ENCODE measurements at regions not wholly inside any gene's neighbourhood (a gene's known extent, or its start where the extent isn't known, plus 50 kb on each side); places are given as distances from the start of the nearest gene placed in this dataset.

DNA sequence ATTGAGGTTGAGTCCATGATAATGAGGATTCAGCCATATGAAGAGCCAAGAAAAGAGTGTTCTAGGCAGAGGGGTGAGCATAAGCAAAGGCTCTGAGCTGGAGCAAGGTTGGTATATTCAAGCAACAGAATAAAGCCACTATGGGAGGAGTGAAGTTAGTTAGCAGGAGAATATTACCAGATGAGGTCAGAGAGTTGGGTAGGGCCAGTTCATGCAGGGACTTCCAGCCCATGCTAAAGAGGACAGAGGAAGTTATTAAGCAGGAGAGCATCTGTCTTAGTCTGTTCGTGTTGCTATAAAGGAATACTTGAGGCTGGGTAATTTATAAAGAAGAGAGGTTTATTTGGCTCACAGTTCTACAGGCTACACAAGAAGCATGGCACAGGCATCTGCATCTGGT is 57.1 kb upstream of the ATG10 start:
- Histone ChIP-seq H3K27me3 (ENCODE audit: low read depth) (0 out of 2 replicates have a peak, but pooled peaks cover 2% of the 10 kb centered on the region), H3K9me3 (no peaks in the 10 kb centered on the region), H3K4me1 (no peaks in the 10 kb centered on the region), H3K4me3 (no peak overlapping the region), H3K36me3 (replicated peaks) (no peaks in the 10 kb centered on the region)
- in situ Hi-C loops (cut with MboI; ENCODE audit: low sequenced_read_pairs): no loop called here
- DNase-seq (ENCODE audit: low spot score in 2 of 2): no peak

DNA sequence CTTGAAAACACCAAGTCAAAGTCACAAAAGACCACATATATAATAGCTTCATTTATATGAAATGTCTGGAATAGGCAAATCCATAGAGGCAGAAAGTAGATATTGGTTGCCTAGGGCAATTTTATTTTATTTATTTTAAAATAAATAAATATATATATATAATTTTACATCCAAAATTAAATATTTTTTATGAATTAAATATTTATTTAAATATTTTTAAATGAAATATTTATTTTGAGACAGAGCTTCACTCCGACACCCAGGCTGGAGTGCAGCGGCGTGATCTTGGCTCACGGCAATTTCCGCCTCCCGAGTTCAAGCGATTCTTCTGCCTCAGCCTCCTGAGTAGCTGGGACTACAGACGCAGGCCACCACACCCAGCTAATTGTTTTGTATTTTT is 58.9 kb upstream of the ATG10 start:
- no peak for DNase-seq (ENCODE audit: low spot score in 2 of 2)
- H3K4me1 ChIP-seq: no peaks in the 10 kb centered on the region; the same call in 1 of the 2 replicates
- no peaks in the 10 kb centered on the region for H3K9me3 ChIP-seq
- in situ Hi-C loops (cut with MboI; ENCODE audit: low sequenced_read_pairs): no loop called here
- H3K27me3 ChIP-seq (ENCODE audit: low read depth): no peaks in the 10 kb centered on the region
- H3K36me3 ChIP-seq (replicated peaks): no peaks in the 10 kb centered on the region
- H3K4me3 ChIP-seq: no peak overlapping the region

DNA sequence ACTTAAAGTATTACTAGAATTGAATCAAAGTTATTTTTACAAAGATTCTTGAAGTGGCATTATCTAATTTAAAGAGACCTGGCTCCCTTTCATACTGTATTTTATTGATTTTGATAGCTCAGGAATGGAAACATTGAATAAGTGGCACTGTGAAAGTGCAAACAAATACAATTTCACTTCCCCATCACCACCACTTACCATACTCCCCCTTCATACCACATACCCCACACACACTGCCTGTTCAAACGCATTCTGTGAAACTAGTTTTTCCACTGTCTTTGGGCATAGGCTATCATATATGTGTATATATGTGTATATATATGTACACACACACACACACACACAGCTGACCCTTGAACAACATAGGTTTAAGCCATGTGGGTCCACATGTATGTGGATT is 62.1 kb upstream of the ATG10 start:
- Histone ChIP-seq H3K9me3 (no peaks in the 10 kb centered on the region), H3K27me3 (ENCODE audit: low read depth) (no peaks in the 10 kb centered on the region), H3K4me1 (no peaks in the 10 kb centered on the region; the same call in 1 of the 2 replicates), H3K4me3 (no peak overlapping the region), H3K36me3 (replicated peaks) (no peaks in the 10 kb centered on the region)
- DNase-seq (ENCODE audit: low spot score in 2 of 2): no peak
- in situ Hi-C loops (cut with MboI; ENCODE audit: low sequenced_read_pairs): no loop called here

DNA sequence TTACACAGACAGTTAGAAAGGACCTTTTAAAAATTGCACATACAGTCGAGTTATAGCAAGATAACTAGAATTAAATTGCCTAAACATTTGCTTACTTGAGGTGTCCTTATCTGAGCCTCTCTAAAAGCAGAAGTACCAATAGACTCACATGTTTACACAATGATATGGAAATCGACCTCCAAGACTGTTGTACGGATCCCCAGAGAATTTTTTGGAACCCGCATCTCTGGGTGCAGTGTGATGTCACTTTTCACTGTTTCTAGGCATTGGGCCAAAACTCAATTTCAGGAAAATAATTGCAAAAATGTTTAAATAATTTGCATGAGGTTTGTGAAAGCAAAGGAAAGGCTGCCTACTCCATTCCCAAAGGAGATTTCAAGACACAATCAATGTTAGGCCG is 63.1 kb upstream of the ATG10 start:
- in situ Hi-C loops (cut with MboI; ENCODE audit: low sequenced_read_pairs): no loop called here
- H3K27me3 ChIP-seq (ENCODE audit: low read depth): no peaks in the 10 kb centered on the region
- no peaks in the 10 kb centered on the region; the same call in 1 of the 2 replicates for H3K4me1 ChIP-seq
- DNase-seq (ENCODE audit: low spot score in 2 of 2): no peak
- no peaks in the 10 kb centered on the region for H3K36me3 ChIP-seq (replicated peaks)
- H3K4me3 ChIP-seq: no peak overlapping the region
- H3K9me3 ChIP-seq: no peaks in the 10 kb centered on the region

DNA sequence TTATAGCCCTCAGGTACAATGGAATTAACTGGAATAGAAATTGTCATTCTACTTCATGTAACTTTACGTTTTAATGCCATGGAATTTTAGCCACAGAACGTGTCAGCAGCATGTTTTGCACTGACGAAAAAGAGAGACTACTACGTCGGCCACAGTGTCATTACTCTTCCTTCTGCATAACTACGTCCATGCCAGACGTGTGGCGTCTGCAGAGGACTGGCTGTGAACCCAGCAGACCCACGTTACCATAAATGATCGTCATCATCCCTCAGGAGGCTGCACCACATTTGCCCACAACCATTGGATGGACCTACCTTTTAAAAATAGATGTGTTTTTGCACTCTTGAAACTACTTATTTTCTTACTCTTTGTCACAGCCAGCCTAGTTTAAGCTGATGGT is 63.8 kb upstream of the ATG10 start:
- in situ Hi-C loops (cut with MboI; ENCODE audit: low sequenced_read_pairs): no loop called here
- Histone ChIP-seq H3K9me3 (no peaks in the 10 kb centered on the region), H3K4me1 (no peaks in the 10 kb centered on the region; the same call in 1 of the 2 replicates), H3K36me3 (replicated peaks) (no peaks in the 10 kb centered on the region), H3K4me3 (no peak overlapping the region), H3K27me3 (ENCODE audit: low read depth) (no peaks in the 10 kb centered on the region)
- no peak for DNase-seq (ENCODE audit: low spot score in 2 of 2)

DNA sequence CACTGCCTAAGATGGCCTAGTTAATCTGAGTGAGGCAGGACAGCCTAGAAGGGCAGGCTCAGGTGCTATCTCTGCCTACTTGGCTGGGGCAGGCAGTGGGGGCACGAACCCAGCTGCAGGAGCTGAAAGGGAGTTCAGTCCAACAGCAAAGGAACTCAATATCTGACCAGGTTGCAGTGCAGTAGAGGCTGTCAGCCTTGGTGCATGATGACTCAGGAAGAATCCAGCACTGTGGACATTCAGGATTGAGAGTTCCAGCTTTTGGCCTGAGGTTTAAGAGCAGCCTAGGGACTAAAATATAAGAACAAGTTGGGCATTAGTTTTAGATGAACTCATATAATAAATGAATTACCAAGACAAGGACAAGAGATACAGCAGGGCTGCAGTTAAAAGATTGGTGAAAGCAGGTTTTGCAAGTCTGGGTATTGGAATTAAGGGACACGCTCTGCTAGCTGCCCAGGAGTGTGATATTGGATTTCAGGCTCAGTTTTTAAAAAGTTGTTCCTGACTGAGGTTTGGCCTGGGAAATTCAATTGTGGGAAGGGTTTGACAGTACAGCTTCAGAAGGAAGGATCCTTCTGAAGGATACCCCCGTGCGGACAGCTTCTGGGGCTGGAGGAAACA is 64.7 kb upstream of the ATG10 start:
- Histone ChIP-seq H3K27me3 (ENCODE audit: low read depth) (no peaks in the 10 kb centered on the region), H3K4me1 (no peaks in the 10 kb centered on the region; the same call in 1 of the 2 replicates), H3K9me3 (no peaks in the 10 kb centered on the region), H3K4me3 (no peak overlapping the region), H3K36me3 (replicated peaks) (no peaks in the 10 kb centered on the region)
- in situ Hi-C loops (cut with MboI; ENCODE audit: low sequenced_read_pairs): no loop called here
- DNase-seq (ENCODE audit: low spot score in 2 of 2): no peak

DNA sequence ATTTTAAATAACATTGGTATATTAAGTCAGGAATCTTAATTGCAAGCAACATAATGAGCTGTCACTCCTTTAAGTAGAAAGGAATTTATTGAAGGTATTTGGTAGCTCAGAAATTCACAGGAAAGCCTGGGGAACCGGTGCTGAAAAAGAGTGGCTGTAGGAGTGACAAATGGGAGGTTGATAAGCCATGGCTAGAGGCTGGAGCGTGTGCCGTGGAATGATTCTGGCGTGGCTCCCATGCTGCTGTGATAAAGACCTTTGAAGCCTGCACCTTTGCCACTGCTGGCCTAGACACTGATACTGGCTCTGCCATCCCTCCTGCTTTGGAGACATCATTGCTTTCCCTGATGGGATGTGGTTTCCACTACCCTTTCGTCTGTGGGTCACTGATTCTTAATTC is 65.7 kb upstream of the ATG10 start:
- no peaks in the 10 kb centered on the region; the same call in 1 of the 2 replicates for H3K4me1 ChIP-seq
- no peaks in the 10 kb centered on the region for H3K27me3 ChIP-seq (ENCODE audit: low read depth)
- in situ Hi-C loops (cut with MboI; ENCODE audit: low sequenced_read_pairs): no loop called here
- H3K36me3 ChIP-seq (replicated peaks): no peaks in the 10 kb centered on the region
- no peaks in the 10 kb centered on the region for H3K9me3 ChIP-seq
- no peak overlapping the region for H3K4me3 ChIP-seq
- DNase-seq (ENCODE audit: low spot score in 2 of 2): no peak

DNA sequence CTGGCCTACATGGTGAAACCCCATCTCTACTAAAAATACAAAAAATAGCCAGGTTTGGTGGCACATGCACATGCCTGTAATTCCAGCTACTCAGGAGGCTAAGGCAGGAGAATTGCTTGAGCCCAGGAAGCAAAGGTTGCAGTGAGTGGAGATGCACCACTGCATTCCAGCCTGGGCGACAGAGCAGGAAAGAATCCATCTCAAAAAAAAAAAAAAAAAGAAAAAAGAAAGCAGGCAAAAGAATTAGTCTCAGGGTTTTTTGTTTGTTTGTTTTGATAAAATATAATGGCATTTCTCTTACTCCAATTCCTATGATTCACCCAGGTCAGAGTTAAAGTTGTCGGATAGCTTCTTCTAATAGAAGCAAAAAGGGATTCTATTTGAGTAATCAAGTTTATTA is 67.0 kb upstream of the ATG10 start:
- no peaks in the 10 kb centered on the region; the same call in 1 of the 2 replicates for H3K4me1 ChIP-seq
- no peaks in the 10 kb centered on the region for H3K9me3 ChIP-seq
- H3K36me3 ChIP-seq (replicated peaks): no peaks in the 10 kb centered on the region
- no peak for DNase-seq (ENCODE audit: low spot score in 2 of 2)
- in situ Hi-C loops (cut with MboI; ENCODE audit: low sequenced_read_pairs): no loop called here
- H3K27me3 ChIP-seq (ENCODE audit: low read depth): no peaks in the 10 kb centered on the region
- H3K4me3 ChIP-seq: no peak overlapping the region

DNA sequence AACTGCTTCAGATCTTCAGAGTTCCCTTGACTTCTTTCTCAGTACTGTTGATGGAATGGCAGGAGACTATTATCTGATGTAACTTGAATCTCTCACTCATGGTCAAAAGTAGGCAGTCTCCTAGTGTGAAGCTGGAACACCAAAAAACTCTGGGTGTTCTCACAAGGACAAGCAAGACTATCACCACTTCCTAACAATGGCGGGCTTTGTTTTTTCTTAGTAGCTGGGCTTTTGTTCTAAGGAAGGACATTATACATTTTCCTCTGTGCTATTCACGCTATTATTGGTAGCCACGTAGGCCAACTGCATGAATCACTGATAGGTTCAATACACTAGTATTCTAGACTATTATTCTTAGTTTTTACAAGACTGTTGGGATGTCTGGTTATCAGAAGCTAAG is 67.7 kb upstream of the ATG10 start:
- no peaks in the 10 kb centered on the region for H3K36me3 ChIP-seq (replicated peaks)
- in situ Hi-C loops (cut with MboI; ENCODE audit: low sequenced_read_pairs): no loop called here
- H3K4me3 ChIP-seq: no peak overlapping the region
- no peaks in the 10 kb centered on the region; the same call in 1 of the 2 replicates for H3K4me1 ChIP-seq
- H3K9me3 ChIP-seq: no peaks in the 10 kb centered on the region
- DNase-seq (ENCODE audit: low spot score in 2 of 2): no peak
- H3K27me3 ChIP-seq (ENCODE audit: low read depth): no peaks in the 10 kb centered on the region

DNA sequence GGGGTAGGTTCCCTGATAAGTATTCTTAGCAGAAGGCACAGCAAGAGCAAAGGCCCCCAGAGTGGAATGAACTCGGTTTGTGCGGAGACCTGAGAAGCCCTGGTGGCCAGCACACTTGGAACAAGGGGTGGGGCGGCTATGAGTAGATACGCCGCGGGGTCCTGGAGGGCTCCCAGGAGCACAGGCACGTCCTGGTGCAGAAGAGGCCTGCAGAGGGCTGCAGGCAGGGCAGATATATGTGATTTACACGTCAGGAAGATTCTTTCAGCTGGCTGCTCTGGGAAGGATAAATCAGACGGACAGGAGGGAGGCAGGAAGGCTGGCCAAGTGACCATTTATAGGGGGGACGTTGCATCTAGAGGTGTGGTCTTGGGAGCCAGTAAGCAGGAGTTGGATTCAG is 70.2 kb upstream of the ATG10 start:
- Histone ChIP-seq H3K36me3 (replicated peaks) (no peaks in the 10 kb centered on the region), H3K4me1 (no peaks in the 10 kb centered on the region; the same call in 1 of the 2 replicates), H3K4me3 (no peak overlapping the region), H3K27me3 (ENCODE audit: low read depth) (no peaks in the 10 kb centered on the region), H3K9me3 (no peaks in the 10 kb centered on the region)
- DNase-seq (ENCODE audit: low spot score in 2 of 2): no peak
- in situ Hi-C loops (cut with MboI; ENCODE audit: low sequenced_read_pairs): no loop called here

DNA sequence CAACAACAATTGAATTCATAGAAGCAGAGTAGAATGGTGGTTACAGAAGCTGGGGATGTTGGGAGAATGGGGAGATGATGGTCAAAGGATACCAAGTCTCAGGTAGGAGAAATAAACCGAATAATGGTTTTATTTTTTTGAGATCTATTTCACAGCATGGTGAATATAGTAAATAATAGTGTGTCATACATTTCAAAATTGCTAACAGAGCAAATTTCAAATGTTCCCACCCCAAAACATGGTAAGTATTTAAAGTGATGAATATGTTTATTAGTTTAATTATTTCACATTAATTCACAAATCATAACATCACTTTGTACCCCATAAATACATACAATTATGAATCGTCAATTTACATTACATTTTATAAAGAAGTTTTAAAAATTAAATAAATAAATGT is 72.7 kb upstream of the ATG10 start:
- H3K9me3 ChIP-seq: no peaks in the 10 kb centered on the region
- H3K4me1 ChIP-seq: no peaks in the 10 kb centered on the region; the same call in 1 of the 2 replicates
- no peak overlapping the region for H3K4me3 ChIP-seq
- no peaks in the 10 kb centered on the region for H3K36me3 ChIP-seq (replicated peaks)
- DNase-seq (ENCODE audit: low spot score in 2 of 2): no peak
- in situ Hi-C loops (cut with MboI; ENCODE audit: low sequenced_read_pairs): no loop called here
- H3K27me3 ChIP-seq (ENCODE audit: low read depth): no peaks in the 10 kb centered on the region

DNA sequence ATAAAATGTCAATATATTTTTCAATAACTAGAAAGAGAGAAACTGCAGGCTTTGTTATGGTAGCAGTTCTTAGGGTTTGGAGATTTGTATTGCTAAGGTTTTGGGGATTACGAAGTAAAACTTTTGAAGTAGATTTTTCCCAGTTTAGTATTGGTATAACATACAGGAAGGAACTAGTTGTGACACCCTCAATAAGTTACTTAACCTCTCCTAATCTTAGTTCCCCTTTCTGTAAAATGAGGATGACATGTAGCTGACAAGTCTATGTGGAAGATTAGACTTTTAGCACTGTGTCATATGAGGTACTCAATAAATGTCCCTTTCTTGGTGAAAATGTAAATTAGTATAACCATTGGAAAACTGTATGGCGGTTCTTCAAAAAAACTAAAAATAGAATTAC is 73.4 kb upstream of the ATG10 start:
- Histone ChIP-seq H3K4me3 (no peak overlapping the region), H3K27me3 (ENCODE audit: low read depth) (no peaks in the 10 kb centered on the region), H3K36me3 (replicated peaks) (no peaks in the 10 kb centered on the region), H3K4me1 (no peaks in the 10 kb centered on the region; the same call in 1 of the 2 replicates), H3K9me3 (no peaks in the 10 kb centered on the region)
- in situ Hi-C loops (cut with MboI; ENCODE audit: low sequenced_read_pairs): no loop called here
- no peak for DNase-seq (ENCODE audit: low spot score in 2 of 2)

DNA sequence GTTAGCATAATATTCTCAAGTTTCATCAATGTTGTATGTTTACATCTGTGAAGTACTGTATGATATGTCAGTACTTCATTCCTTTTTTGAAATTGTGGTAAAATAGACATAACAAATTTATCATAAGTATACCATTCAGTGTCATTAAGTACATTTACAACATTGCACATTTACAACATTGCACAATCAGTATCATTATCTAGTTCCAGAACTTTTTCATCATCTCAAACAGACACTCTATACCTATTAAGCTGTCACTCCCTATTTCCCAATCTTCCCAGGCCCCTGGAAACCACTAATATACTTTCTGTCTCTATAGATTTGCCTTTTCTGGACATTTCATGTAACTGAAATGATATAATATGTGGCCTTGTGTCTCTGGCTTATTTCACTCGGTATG is 75.1 kb upstream of the ATG10 start:
- no peaks in the 10 kb centered on the region for H3K27me3 ChIP-seq (ENCODE audit: low read depth)
- no peaks in the 10 kb centered on the region for H3K4me1 ChIP-seq
- H3K4me3 ChIP-seq: no peak overlapping the region
- in situ Hi-C loops (cut with MboI; ENCODE audit: low sequenced_read_pairs): no loop called here
- no peaks in the 10 kb centered on the region for H3K36me3 ChIP-seq (replicated peaks)
- H3K9me3 ChIP-seq: 0 out of 2 replicates have a peak, but pooled peaks cover under 1% of the 10 kb centered on the region
- no peak for DNase-seq (ENCODE audit: low spot score in 2 of 2)

DNA sequence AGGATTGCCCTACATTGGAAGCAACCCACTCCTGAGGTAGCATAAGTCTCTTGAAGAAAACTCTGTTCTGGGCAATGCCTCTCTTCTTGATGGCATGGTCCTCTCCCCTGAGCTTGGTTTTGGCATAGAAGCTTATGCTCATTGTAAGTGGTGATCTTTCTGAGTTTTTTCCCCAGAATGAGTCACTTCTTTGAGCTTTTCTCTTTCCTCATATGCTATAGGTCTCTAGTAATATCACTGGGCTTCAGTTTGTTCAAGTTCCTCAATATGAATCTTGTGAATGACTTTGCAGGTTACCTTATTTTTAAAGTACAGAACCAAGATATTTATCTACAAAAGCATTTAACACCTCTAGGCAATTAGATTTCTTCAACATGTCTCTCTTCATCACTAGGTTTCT is 76.5 kb upstream of the ATG10 start:
- in situ Hi-C loops (cut with MboI; ENCODE audit: low sequenced_read_pairs): no loop called here
- no peak for DNase-seq (ENCODE audit: low spot score in 2 of 2)
- Histone ChIP-seq H3K36me3 (replicated peaks) (no peaks in the 10 kb centered on the region), H3K9me3 (peaks cover 5% of the 10 kb centered on the region), H3K4me1 (no peaks in the 10 kb centered on the region), H3K27me3 (ENCODE audit: low read depth) (no peaks in the 10 kb centered on the region), H3K4me3 (no peak overlapping the region)

DNA sequence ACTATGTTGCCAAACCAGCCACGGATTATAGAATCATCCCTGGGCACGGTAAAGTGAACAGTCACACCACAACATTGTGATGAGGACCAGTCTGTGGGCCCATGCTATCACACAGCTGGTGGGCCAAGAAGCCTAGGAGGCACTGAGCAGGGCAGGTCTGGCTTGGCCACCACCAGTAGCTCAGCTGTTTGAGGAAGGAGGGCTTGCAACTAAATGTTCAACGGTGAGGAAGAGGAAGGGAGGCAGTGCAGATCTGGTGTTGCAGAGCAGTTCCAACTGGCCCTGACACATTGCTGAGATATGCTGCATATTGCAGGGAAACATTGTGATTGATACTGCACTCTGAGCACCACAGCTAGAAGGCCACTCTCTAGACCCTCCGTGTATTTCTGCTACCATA is 77.9 kb upstream of the ATG10 start:
- Histone ChIP-seq H3K36me3 (replicated peaks) (no peaks in the 10 kb centered on the region), H3K4me1 (no peaks in the 10 kb centered on the region), H3K9me3 (peaks cover 10% of the 10 kb centered on the region), H3K27me3 (ENCODE audit: low read depth) (no peaks in the 10 kb centered on the region), H3K4me3 (no peak overlapping the region)
- DNase-seq (ENCODE audit: low spot score in 2 of 2): no peak
- in situ Hi-C loops (cut with MboI; ENCODE audit: low sequenced_read_pairs): no loop called here

All from HAP-1 (cell line).